ENCODE measurements at regions not wholly inside any gene's neighbourhood (a gene's known extent, or its start where the extent isn't known, plus 50 kb on each side); places are given as distances from the start of the nearest gene placed in this dataset.

GRCh38 chr2:10226038-10226724, 76.5 kb upstream of the HPCAL1 start:
- no peak for TF ChIP-seq CTCF (IDR thresholded peaks at IDR 0.05)
- no peak for TF ChIP-seq POLR2A (IDR thresholded peaks at IDR 0.05)
